ENCODE measurements at regions not wholly inside any gene's neighbourhood (a gene's known extent, or its start where the extent isn't known, plus 50 kb on each side); places are given as distances from the start of the nearest gene placed in this dataset.

- no peak for DNase-seq
- Histone ChIP-seq H3K27me3 (replicated peaks in 1 of 7) (no peaks in the 10 kb centered on the region), H3K36me3 (no peaks in the 10 kb centered on the region), H3K4me3 (no peak overlapping the region), H3K27ac (no peak overlapping the region), H3K9me3 (peaks cover 0 to 13% (median 0%) of the 10 kb centered on the region in 8 donors), H3K4me1 (no peaks in the 10 kb centered on the region)
- no peak for TF ChIP-seq POLR2A (IDR thresholded peaks at IDR 0.05)
- no peak for TF ChIP-seq POLR2AphosphoS5 (IDR thresholded peaks at IDR 0.05)
- TF ChIP-seq CTCF (IDR thresholded peaks at IDR 0.05 in 8 of 11, conservative IDR thresholded peaks at IDR 0.05 in 3 of 11): no peak
- intact Hi-C loops (cut with DNase I; ENCODE audit: low total_unique reads): no loop called here
Observed at GRCh38 chr5:51908215-51908614, 525.0 kb downstream of the ISL1 start.

GRCh38 chr5:51944500-51945125 is 561.4 kb downstream of the ISL1 start:
- no peaks in the 10 kb centered on the region for H3K36me3 ChIP-seq
- no peak overlapping the region for H3K27ac ChIP-seq
- H3K4me1 ChIP-seq: no peaks in the 10 kb centered on the region
- 72 to 90% (median 80%) methylated on average over 3 of the region's 3 CpGs for WGBS, 5 donors
- TF ChIP-seq POLR2AphosphoS5 (IDR thresholded peaks at IDR 0.05) (no peak), CTCF (IDR thresholded peaks at IDR 0.05 in 8 of 11, conservative IDR thresholded peaks at IDR 0.05 in 3 of 11) (no peak), POLR2A (IDR thresholded peaks at IDR 0.05) (no peak)
- H3K27me3 ChIP-seq (replicated peaks in 1 of 7): no peaks in the 10 kb centered on the region
- DNase-seq: no peak
- intact Hi-C loops (cut with DNase I; ENCODE audit: low total_unique reads): no loop called here
- H3K4me3 ChIP-seq: no peak overlapping the region
- peaks cover 0 to 25% (median 19%) of the 10 kb centered on the region in 8 donors for H3K9me3 ChIP-seq

- DNase-seq: no peak
- no peaks in the 10 kb centered on the region for H3K9me3 ChIP-seq
- 93 to 98% (median 95%) methylated on average over 1 of the region's 1 CpG for WGBS, 5 donors
- intact Hi-C loops (cut with DNase I; ENCODE audit: low total_unique reads): no loop called here
- no peaks in the 10 kb centered on the region for H3K27me3 ChIP-seq (replicated peaks in 1 of 7)
- H3K36me3 ChIP-seq: no peaks in the 10 kb centered on the region
- H3K4me3 ChIP-seq: no peak overlapping the region
- no peaks in the 10 kb centered on the region for H3K4me1 ChIP-seq
- H3K27ac ChIP-seq: no peak overlapping the region
- TF ChIP-seq CTCF (IDR thresholded peaks at IDR 0.05 in 8 of 11, conservative IDR thresholded peaks at IDR 0.05 in 3 of 11): no peak
- no peak for TF ChIP-seq POLR2A (IDR thresholded peaks at IDR 0.05)
- no peak for TF ChIP-seq POLR2AphosphoS5 (IDR thresholded peaks at IDR 0.05)
Observed at GRCh38 chr5:51958473-51958872, 575.2 kb downstream of the ISL1 start.

GRCh38 chr5:51960617-51961121 is 577.4 kb downstream of the ISL1 start:
- no peak overlapping the region for H3K27ac ChIP-seq
- H3K4me3 ChIP-seq: no peak overlapping the region
- no peaks in the 10 kb centered on the region for H3K36me3 ChIP-seq
- TF ChIP-seq POLR2AphosphoS5 (IDR thresholded peaks at IDR 0.05): no peak
- H3K4me1 ChIP-seq: no peaks in the 10 kb centered on the region
- DNase-seq: no peak
- intact Hi-C loops (cut with DNase I; ENCODE audit: low total_unique reads): no loop called here
- H3K27me3 ChIP-seq (replicated peaks in 1 of 7): no peaks in the 10 kb centered on the region
- H3K9me3 ChIP-seq: no peaks in the 10 kb centered on the region
- 57 to 68% (median 62%) methylated on average over 2 of the region's 2 CpGs for WGBS, 5 donors
